NB4 (cell line): ENCODE measurements at regions not wholly inside any gene's neighbourhood (a gene's known extent, or its start where the extent isn't known, plus 50 kb on each side); places are given as distances from the start of the nearest gene placed in this dataset.

ENCODE experiments used
- DNase-seq: peaks from one replicate; pipeline ENCODE4 v3.0.0; 2010; ENCODE audit warnings: low read depth
- H3K4me3 ChIP-seq: one replicate; pipeline ENCODE4 v1.5.1; 2011; ENCODE audit warnings: mild to moderate bottlenecking, low read depth, low read length, moderate library complexity
- CTCF ChIP-seq: IDR thresholded peaks from one replicate; pipeline ENCODE4 v1.5.1; 2012; ENCODE audit warnings: low read depth, low read length
- MYC ChIP-seq: IDR thresholded peaks from 2 replicates; pipeline ENCODE4 v1.6.1; 2011; ENCODE audit warnings: low read depth, low read length
- POLR2A ChIP-seq: IDR thresholded peaks from 2 replicates; pipeline ENCODE4 v1.6.1; 2011; ENCODE audit warnings: mild to moderate bottlenecking; ENCODE audit not compliant: insufficient read length; ENCODE audit errors: extremely low read depth
- TF ChIP-seq, protein P1 (sequence below): IDR thresholded peaks from 2 replicates; pipeline ENCODE4 v1.6.1; 2011; ENCODE audit warnings: low read depth, low read length

GRCh38 chr4:8682296-8682695 lies 89.7 kb downstream of the CPZ start:
- no peak for DNase-seq
- H3K4me3 ChIP-seq, result no peak overlapping the region
- TF ChIP-seq, protein P1, sequence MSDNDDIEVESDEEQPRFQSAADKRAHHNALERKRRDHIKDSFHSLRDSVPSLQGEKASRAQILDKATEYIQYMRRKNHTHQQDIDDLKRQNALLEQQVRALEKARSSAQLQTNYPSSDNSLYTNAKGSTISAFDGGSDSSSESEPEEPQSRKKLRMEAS, result no peak
- TF ChIP-seq POLR2A (no peak), MYC (no peak), CTCF (no peak)

DNA sequence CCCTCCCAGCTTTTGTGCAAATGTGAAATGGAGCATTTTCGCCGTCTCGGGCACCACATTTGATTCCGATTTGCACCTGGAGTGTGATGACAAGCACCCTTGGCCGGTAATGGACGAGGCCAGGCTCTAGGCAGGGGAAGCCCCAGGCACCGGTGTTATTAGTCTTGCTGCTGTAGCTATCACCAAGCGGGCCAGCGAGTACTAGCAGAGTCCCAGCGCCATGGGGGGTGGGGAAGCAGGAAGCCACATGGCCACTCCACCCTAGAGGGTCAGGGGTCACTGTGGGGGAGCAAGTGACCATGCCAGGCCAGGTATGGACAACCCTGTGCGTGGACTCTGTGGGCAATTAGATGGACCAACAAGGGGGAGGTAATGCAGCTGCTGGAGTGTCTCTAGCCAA lies 88.8 kb downstream of the CPZ start:
- TF ChIP-seq, protein P1, result no peak
- TF ChIP-seq POLR2A (no peak), CTCF (no peak), MYC (no peak)
- H3K4me3 ChIP-seq, result no peak overlapping the region
- no peak for DNase-seq

DNA sequence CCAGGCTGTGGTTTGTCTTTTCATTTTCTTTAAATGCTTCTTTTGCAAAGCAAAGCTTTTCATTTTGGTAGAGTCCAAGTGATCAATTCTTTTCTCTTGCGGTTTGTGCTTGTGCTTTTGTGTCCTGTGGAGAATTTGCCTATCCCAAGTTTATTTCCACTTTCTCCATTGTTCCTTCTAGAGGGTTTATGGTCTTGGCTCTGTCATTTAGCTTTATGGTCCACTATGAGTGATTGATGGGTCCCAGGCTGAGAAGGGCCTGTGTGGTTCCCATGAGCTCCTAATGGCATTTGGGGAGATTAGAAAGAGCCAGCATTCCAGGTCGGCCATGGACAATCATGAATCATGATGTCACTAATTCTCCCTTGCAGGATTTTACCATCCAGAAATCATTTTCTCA lies 86.5 kb downstream of the CPZ start:
- TF ChIP-seq, protein P1, result no peak
- TF ChIP-seq POLR2A, result no peak
- no peak for TF ChIP-seq CTCF
- no peak for TF ChIP-seq MYC
- no peak for DNase-seq

GRCh38 chr4:8676676-8677075 lies 84.1 kb downstream of the CPZ start:
- no peak for TF ChIP-seq CTCF
- TF ChIP-seq POLR2A, result no peak
- TF ChIP-seq MYC, result no peak
- DNase-seq, result no peak
- H3K4me3 ChIP-seq, result no peak overlapping the region

More for the DNA sequence above, 86.5 kb downstream of the CPZ start:
- no peak overlapping the region for H3K4me3 ChIP-seq

GRCh38 chr4:8675906-8676305 lies 83.3 kb downstream of the CPZ start:
- no peak overlapping the region for H3K4me3 ChIP-seq
- TF ChIP-seq POLR2A (no peak), CTCF (no peak), MYC (no peak)
- TF ChIP-seq, protein P1, result no peak
- DNase-seq, result no peak

DNA sequence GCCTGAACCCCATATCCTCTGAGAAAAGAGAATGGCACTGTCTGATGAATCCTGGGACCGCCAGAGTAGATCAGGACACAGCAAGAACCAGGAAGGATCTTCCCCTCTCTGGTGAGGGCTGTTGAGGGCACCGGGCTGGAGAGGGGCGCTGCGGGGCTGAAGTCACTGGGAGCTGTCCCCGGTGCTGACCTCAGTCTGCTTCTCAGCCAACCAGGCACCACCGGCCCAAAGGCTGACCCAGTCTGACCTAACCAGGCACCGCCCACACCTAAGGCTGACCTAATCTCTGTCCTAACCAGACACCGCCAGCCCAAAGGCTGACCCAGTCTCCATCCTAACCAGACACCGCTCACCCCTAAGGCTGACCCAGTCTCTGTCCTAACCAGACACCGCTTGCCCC lies 82.8 kb downstream of the CPZ start:
- DNase-seq, result peak; percentile 47
- H3K4me3 ChIP-seq, result no peak overlapping the region
- TF ChIP-seq CTCF (no peak), POLR2A (no peak), MYC (no peak)
- TF ChIP-seq, protein P1, result 0 out of 2 replicates have a peak, but pooled peaks have one; percentile 21
